ENCODE measurements at regions not wholly inside any gene's neighbourhood (a gene's known extent, or its start where the extent isn't known, plus 50 kb on each side); places are given as distances from the start of the nearest gene placed in this dataset.
"Not testable (repeated sequence)": the region's sequence is repeated elsewhere in the genome, so short reads cannot be mapped to it uniquely, and the experiment has no call there.

DNA sequence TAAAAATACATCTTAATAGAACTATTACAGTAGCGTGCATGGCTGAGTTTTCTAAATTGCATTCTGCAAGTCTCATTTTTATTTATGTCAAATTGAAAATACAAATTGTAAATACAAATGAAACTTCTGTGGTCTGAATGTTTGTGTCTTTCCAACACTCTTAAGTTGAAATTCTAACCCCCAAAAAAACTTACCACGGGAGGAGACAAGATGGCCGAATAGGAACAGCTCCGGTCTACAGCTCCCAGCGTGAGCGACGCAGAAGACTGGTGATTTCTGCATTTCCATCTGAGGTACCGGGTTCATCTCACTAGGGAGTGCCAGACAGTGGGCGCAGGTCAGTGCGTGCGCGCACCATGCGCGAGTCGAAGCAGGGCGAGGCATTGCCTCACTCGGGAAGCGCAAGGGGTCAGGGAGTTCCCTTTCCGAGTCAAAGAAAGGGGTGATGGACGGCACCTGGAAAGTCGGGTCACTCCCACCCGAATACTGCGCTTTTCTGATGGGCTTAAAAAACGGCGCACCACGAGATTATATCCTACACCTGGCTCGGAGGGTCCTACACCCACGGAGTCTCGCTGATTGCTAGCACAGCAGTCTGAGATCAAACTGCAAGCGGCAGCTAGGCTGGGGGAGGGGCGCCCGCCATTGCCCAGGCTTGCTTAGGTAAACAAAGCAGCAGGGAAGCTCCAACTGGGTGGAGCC, 83.9 kb upstream of the PAM start:
- not testable (repeated sequence) for H3K27me3 ChIP-seq (ENCODE audit: control insufficient read depth in 1 of 2, insufficient read depth in 2 of 2, low read length in 2 of 2); H3K4me1 ChIP-seq (ENCODE audit: control insufficient read depth in 2 of 2, insufficient read depth in 2 of 2, low read length in 1 of 2); H3K9me3 ChIP-seq (ENCODE audit: control insufficient read depth in 2 of 2, insufficient read depth in 1 of 2, low read depth in 1 of 2, low read length in 1 of 2); H3K4me3 ChIP-seq (ENCODE audit: low read depth in 1 of 2, low read length in 2 of 2); H3K36me3 ChIP-seq (ENCODE audit: control insufficient read depth in 2 of 2, insufficient read depth in 2 of 2, low read length in 1 of 2); H3K27ac ChIP-seq (ENCODE audit: low read depth in 2 of 2, low read length in 1 of 2)
- 81 to 83% methylated on average over 28 to 32 of the region's 32 CpGs for WGBS, 2 donors

DNA sequence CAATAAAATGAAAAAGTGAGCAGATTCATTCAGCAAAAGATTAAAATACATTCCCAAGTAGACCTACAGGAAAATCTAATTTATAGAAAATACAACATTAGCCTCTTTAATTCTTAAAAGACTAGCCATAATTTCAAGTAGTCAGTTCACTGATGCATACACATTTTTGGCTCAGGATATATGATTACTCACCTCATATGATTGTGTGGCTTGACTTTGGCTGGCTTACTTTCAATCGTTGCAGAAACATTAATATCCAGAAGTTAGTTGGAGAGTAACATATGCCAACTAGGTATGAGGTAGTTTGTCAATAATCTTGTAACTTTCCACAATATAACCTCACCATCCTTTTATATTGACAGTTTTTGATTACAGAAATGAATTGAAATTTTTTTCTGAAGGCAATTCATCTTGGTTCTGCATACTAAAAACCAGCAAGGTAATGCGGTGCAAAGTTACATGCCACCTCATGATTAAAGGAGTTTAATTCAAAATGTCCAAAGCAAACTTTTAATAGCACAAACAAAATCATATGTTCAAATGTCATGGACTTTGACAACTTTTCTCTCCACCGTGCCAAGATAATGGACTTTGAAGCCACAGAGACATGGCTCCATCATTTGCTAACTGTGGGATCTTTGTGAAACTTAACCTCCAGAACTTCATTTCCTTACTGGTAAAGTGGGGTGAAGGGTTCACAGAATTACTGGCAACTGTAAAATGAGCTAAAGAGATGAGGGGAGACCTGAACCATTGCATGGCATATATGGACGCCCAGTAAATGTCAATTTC, 76.6 kb upstream of the PAM start:
- no peaks in the 10 kb centered on the region for H3K27me3 ChIP-seq (ENCODE audit: control insufficient read depth in 1 of 2, insufficient read depth in 2 of 2, low read length in 2 of 2)
- H3K4me1 ChIP-seq (ENCODE audit: control insufficient read depth in 2 of 2, insufficient read depth in 2 of 2, low read length in 1 of 2), result no peaks in the 10 kb centered on the region
- no peaks in the 10 kb centered on the region for H3K36me3 ChIP-seq (ENCODE audit: control insufficient read depth in 2 of 2, insufficient read depth in 2 of 2, low read length in 1 of 2)
- H3K9me3 ChIP-seq (ENCODE audit: control insufficient read depth in 2 of 2, insufficient read depth in 1 of 2, low read depth in 1 of 2, low read length in 1 of 2), result no peaks in the 10 kb centered on the region
- 48 to 52% methylated on average over 4 of the region's 4 CpGs for WGBS, 2 donors
- H3K27ac ChIP-seq (ENCODE audit: low read depth in 2 of 2, low read length in 1 of 2), result no peak overlapping the region
- H3K4me3 ChIP-seq (ENCODE audit: low read depth in 1 of 2, low read length in 2 of 2), result no peak overlapping the region

- 69 to 80% methylated on average over 2 of the region's 2 CpGs for WGBS, 2 donors
- H3K9me3 ChIP-seq (ENCODE audit: control insufficient read depth in 2 of 2, insufficient read depth in 1 of 2, low read depth in 1 of 2, low read length in 1 of 2), result no peaks in the 10 kb centered on the region
These were observed 73.6 kb upstream of the PAM start for GRCh38 chr5:102681403-102681983.

GRCh38 chr5:102682101-102682647, 72.9 kb upstream of the PAM start:
- no peaks in the 10 kb centered on the region for H3K4me1 ChIP-seq (ENCODE audit: control insufficient read depth in 2 of 2, insufficient read depth in 2 of 2, low read length in 1 of 2)
- 91 to 94% methylated on average over 2 of the region's 2 CpGs for WGBS, 2 donors
- no peaks in the 10 kb centered on the region for H3K9me3 ChIP-seq (ENCODE audit: control insufficient read depth in 2 of 2, insufficient read depth in 1 of 2, low read depth in 1 of 2, low read length in 1 of 2)
- no peaks in the 10 kb centered on the region for H3K36me3 ChIP-seq (ENCODE audit: control insufficient read depth in 2 of 2, insufficient read depth in 2 of 2, low read length in 1 of 2)
- H3K4me3 ChIP-seq (ENCODE audit: low read depth in 1 of 2, low read length in 2 of 2), result no peak overlapping the region
- no peaks in the 10 kb centered on the region for H3K27me3 ChIP-seq (ENCODE audit: control insufficient read depth in 1 of 2, insufficient read depth in 2 of 2, low read length in 2 of 2)
- no peak overlapping the region for H3K27ac ChIP-seq (ENCODE audit: low read depth in 2 of 2, low read length in 1 of 2)

More at GRCh38 chr5:102681403-102681983, 73.6 kb upstream of the PAM start:
- Histone ChIP-seq H3K27ac (ENCODE audit: low read depth in 2 of 2, low read length in 1 of 2) (no peak overlapping the region), H3K4me1 (ENCODE audit: control insufficient read depth in 2 of 2, insufficient read depth in 2 of 2, low read length in 1 of 2) (no peaks in the 10 kb centered on the region), H3K27me3 (ENCODE audit: control insufficient read depth in 1 of 2, insufficient read depth in 2 of 2, low read length in 2 of 2) (no peaks in the 10 kb centered on the region), H3K4me3 (ENCODE audit: low read depth in 1 of 2, low read length in 2 of 2) (no peak overlapping the region), H3K36me3 (ENCODE audit: control insufficient read depth in 2 of 2, insufficient read depth in 2 of 2, low read length in 1 of 2) (no peaks in the 10 kb centered on the region)

- H3K27me3 ChIP-seq (ENCODE audit: control insufficient read depth in 1 of 2, insufficient read depth in 2 of 2, low read length in 2 of 2); H3K4me3 ChIP-seq (ENCODE audit: low read depth in 1 of 2, low read length in 2 of 2); H3K27ac ChIP-seq (ENCODE audit: low read depth in 2 of 2, low read length in 1 of 2); H3K36me3 ChIP-seq (ENCODE audit: control insufficient read depth in 2 of 2, insufficient read depth in 2 of 2, low read length in 1 of 2); H3K4me1 ChIP-seq (ENCODE audit: control insufficient read depth in 2 of 2, insufficient read depth in 2 of 2, low read length in 1 of 2); H3K9me3 ChIP-seq (ENCODE audit: control insufficient read depth in 2 of 2, insufficient read depth in 1 of 2, low read depth in 1 of 2, low read length in 1 of 2): not testable (repeated sequence)
- 92 to 95% methylated on average over 7 of the region's 7 CpGs for WGBS, 2 donors
These were observed 67.0 kb upstream of the PAM start for GRCh38 chr5:102688076-102688475.

DNA sequence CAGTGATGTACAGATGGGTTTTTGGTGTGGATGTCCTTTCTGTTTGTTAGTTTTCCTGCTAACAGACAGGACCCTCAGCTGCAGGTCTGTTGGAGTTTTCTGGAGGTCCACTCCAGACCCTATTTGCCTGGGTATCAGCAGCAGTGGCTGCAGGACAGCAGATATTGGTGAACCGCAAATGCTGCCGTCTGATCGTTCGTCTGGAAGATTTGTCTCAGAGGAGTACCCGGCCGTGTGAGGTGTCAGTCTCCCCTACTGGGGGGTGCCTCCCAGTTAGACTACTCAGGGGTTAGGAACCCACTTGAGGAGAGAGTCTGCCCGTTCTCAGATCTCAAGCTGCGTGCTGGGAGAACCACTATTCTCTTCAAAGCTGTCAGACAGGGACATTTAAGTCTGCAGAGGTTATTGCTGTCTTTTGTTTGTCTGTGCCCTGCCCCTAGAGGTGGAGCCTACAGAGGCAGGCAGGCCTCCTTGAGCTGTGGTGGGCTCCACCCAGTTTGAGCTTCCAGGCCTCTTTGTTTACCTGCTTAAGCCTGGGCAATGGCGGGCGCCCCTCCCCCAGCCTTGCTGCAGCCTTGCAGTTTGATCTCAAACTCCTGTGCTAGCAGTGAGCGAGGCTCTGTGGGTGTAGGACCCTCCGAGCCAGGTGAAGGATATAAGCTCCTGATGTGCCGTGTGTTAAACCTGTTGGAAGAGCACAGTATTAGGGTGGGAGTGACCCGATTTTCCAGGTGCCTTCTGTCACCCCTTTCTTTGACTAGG, 66.3 kb upstream of the PAM start:
- H3K36me3 ChIP-seq (ENCODE audit: control insufficient read depth in 2 of 2, insufficient read depth in 2 of 2, low read length in 1 of 2); H3K27me3 ChIP-seq (ENCODE audit: control insufficient read depth in 1 of 2, insufficient read depth in 2 of 2, low read length in 2 of 2); H3K4me3 ChIP-seq (ENCODE audit: low read depth in 1 of 2, low read length in 2 of 2); H3K4me1 ChIP-seq (ENCODE audit: control insufficient read depth in 2 of 2, insufficient read depth in 2 of 2, low read length in 1 of 2); H3K27ac ChIP-seq (ENCODE audit: low read depth in 2 of 2, low read length in 1 of 2); H3K9me3 ChIP-seq (ENCODE audit: control insufficient read depth in 2 of 2, insufficient read depth in 1 of 2, low read depth in 1 of 2, low read length in 1 of 2): not testable (repeated sequence)
- 93 to 96% methylated on average over 14 of the region's 14 CpGs for WGBS, 2 donors

DNA sequence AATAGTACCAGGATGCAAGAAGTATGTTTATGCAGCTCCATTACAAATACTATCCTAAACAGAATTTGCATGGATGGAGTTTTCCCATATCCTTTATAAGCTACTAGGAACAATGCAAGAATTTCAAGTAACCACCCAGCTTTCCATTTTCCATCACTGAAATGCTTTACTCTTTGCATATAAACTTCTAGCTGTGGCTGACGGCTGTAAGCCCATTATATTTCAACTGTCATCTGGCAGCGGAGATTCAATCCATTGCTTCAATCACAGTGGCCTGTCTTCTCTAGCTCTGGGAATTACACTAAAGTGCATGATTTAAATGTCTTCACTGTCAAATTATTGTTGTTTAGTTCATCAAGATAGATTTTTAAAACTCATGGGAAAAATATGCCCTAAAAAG, 64.2 kb upstream of the PAM start:
- 82% methylated on average over 2 of the region's 2 CpGs for WGBS, 2 donors

DNA sequence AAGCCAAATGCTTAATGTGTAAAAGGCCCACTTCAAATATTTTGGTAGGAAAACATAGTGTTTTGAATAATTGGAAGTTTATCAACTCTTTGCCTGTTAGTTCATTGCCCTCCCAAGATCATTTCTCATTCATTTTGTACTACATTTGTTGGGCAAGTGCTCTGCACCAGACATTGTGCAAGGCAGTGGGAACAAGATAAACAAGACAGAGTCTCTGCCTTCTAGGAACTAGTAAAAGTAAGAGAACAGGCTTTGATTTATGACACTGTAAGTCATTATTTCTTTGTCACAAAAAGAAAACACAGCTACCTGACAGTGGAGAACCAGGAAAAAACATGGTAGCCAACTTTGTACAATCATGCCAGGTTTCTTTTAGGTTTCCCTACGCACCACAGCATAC, 63.7 kb upstream of the PAM start:
- WGBS, 2 donors, result 67 to 77% methylated on average over 1 of the region's 1 CpG
- no peaks in the 10 kb centered on the region for H3K36me3 ChIP-seq (ENCODE audit: control insufficient read depth in 2 of 2, insufficient read depth in 2 of 2, low read length in 1 of 2)

More for the DNA sequence above, 64.2 kb upstream of the PAM start:
- Histone ChIP-seq H3K27ac (ENCODE audit: low read depth in 2 of 2, low read length in 1 of 2) (no peak overlapping the region), H3K9me3 (ENCODE audit: control insufficient read depth in 2 of 2, insufficient read depth in 1 of 2, low read depth in 1 of 2, low read length in 1 of 2) (no peaks in the 10 kb centered on the region), H3K4me1 (ENCODE audit: control insufficient read depth in 2 of 2, insufficient read depth in 2 of 2, low read length in 1 of 2) (no peaks in the 10 kb centered on the region), H3K27me3 (ENCODE audit: control insufficient read depth in 1 of 2, insufficient read depth in 2 of 2, low read length in 2 of 2) (no peaks in the 10 kb centered on the region), H3K4me3 (ENCODE audit: low read depth in 1 of 2, low read length in 2 of 2) (no peak overlapping the region), H3K36me3 (ENCODE audit: control insufficient read depth in 2 of 2, insufficient read depth in 2 of 2, low read length in 1 of 2) (no peaks in the 10 kb centered on the region)

GRCh38 chr5:102700120-102700831, 54.8 kb upstream of the PAM start:
- no peak overlapping the region for H3K4me3 ChIP-seq (ENCODE audit: low read depth in 1 of 2, low read length in 2 of 2)
- WGBS, 2 donors, result 82 to 86% methylated on average over 1 of the region's 1 CpG
- H3K27me3 ChIP-seq (ENCODE audit: control insufficient read depth in 1 of 2, insufficient read depth in 2 of 2, low read length in 2 of 2), result no peaks in the 10 kb centered on the region
- no peaks in the 10 kb centered on the region for H3K36me3 ChIP-seq (ENCODE audit: control insufficient read depth in 2 of 2, insufficient read depth in 2 of 2, low read length in 1 of 2)
- H3K4me1 ChIP-seq (ENCODE audit: control insufficient read depth in 2 of 2, insufficient read depth in 2 of 2, low read length in 1 of 2), result no peaks in the 10 kb centered on the region
- H3K27ac ChIP-seq (ENCODE audit: low read depth in 2 of 2, low read length in 1 of 2), result no peak overlapping the region
- no peaks in the 10 kb centered on the region for H3K9me3 ChIP-seq (ENCODE audit: control insufficient read depth in 2 of 2, insufficient read depth in 1 of 2, low read depth in 1 of 2, low read length in 1 of 2)

More for the DNA sequence above, 63.7 kb upstream of the PAM start:
- Histone ChIP-seq H3K4me3 (ENCODE audit: low read depth in 1 of 2, low read length in 2 of 2) (no peak overlapping the region), H3K27me3 (ENCODE audit: control insufficient read depth in 1 of 2, insufficient read depth in 2 of 2, low read length in 2 of 2) (no peaks in the 10 kb centered on the region), H3K9me3 (ENCODE audit: control insufficient read depth in 2 of 2, insufficient read depth in 1 of 2, low read depth in 1 of 2, low read length in 1 of 2) (no peaks in the 10 kb centered on the region), H3K27ac (ENCODE audit: low read depth in 2 of 2, low read length in 1 of 2) (no peak overlapping the region), H3K4me1 (ENCODE audit: control insufficient read depth in 2 of 2, insufficient read depth in 2 of 2, low read length in 1 of 2) (no peaks in the 10 kb centered on the region)
